OCI-LY3 (cell line): ENCODE measurements at regions not wholly inside any gene's neighbourhood (a gene's known extent, or its start where the extent isn't known, plus 50 kb on each side); places are given as distances from the start of the nearest gene placed in this dataset.

Experiments used
- CTCF ChIP-seq: fragments of 200-600, 300-600 bp; sonication (generic); IDR thresholded peaks from 2 replicates; pipeline ENCODE4 v1.5.1; 2014; ENCODE audit warnings: antibody characterized with exemption, low read length, low read depth
- EZH2phosphoT487 ChIP-seq: fragments of 200-600 bp; shearing (Covaris generic); IDR thresholded peaks from 2 replicates; pipeline ENCODE4 v1.6.1; 2018; ENCODE audit warnings: antibody characterized with exemption, mixed run types, low read depth

- no peak for TF ChIP-seq CTCF
- no peak for TF ChIP-seq EZH2phosphoT487
These were observed 121.1 kb upstream of the ATP6AP2 start for GRCh38 chrX:40459571-40460158.
